ENCODE measurements at regions not wholly inside any gene's neighbourhood (a gene's known extent, or its start where the extent isn't known, plus 50 kb on each side); places are given as distances from the start of the nearest gene placed in this dataset.

GRCh38 chr12:125311050-125311449 lies 245.8 kb downstream of the AACS start:
- H3K9me3 Mint-ChIP-seq = no peaks in the 10 kb centered on the region; a peak in 1 of 5 replicates
- Histone ChIP-seq H4K5ac (ENCODE audit: insufficient read length, low read depth, low read length) (no peak overlapping the region), H3K4ac (ENCODE audit: low read depth, low read length) (no peak overlapping the region), H3K23me2 (ENCODE audit: insufficient read length, low read depth, low read length, poor library complexity, severe bottlenecking) (no peaks in the 10 kb centered on the region), H2BK15ac (ENCODE audit: low read depth, low read length) (no peak overlapping the region), H3K14ac (ENCODE audit: insufficient read depth, low read length) (no peak overlapping the region), H3K27ac (ENCODE audit: insufficient read length, low read depth, low read length) (no peak overlapping the region), H3K18ac (ENCODE audit: insufficient read length, low read depth, low read length) (no peak overlapping the region), H3K79me2 (ENCODE audit: insufficient read depth, low read length) (peaks cover 2% of the 10 kb centered on the region; the same call in 1 of the 2 replicates), H3K27me3 (ENCODE audit: insufficient read depth, low read length) (no peaks in the 10 kb centered on the region), H3K4me1 (ENCODE audit: insufficient read depth, low read length) (peaks cover 5% of the 10 kb centered on the region; the same call in 1 of the 2 replicates), H4K8ac (replicated peaks; ENCODE audit: insufficient read length, low read depth, low read length) (no peak overlapping the region), H2BK20ac (ENCODE audit: low read depth, low read length, poor library complexity, severe bottlenecking) (no peak overlapping the region), H2BK12ac (ENCODE audit: insufficient read length, low read depth, low read length) (no peak overlapping the region), H3K79me1 (ENCODE audit: insufficient read depth, low read depth, low read length, poor library complexity, severe bottlenecking) (no peaks in the 10 kb centered on the region), H2BK5ac (ENCODE audit: insufficient read length, low read length) (no peak overlapping the region), H2AK5ac (ENCODE audit: insufficient read length, low read length) (no peak overlapping the region), H3K9me3 (ENCODE audit: control insufficient read depth, low read depth, low read length) (no peaks in the 10 kb centered on the region), H3T11ph (ENCODE audit: low read length) (no peak overlapping the region), H2BK120ac (ENCODE audit: low read depth, low read length, poor library complexity, severe bottlenecking) (no peak overlapping the region), H3K9ac (ENCODE audit: extremely low read depth, insufficient read length, low read length) (no peak overlapping the region), H4K91ac (ENCODE audit: insufficient read length, low read depth, low read length) (no peak overlapping the region), H3K56ac (ENCODE audit: insufficient read length, low read depth, low read length) (no peak overlapping the region), H2AFZ (ENCODE audit: low read length) (no peak overlapping the region), H4K20me1 (ENCODE audit: control insufficient read depth, insufficient read depth, insufficient read length) (no peaks in the 10 kb centered on the region), H3K23ac (ENCODE audit: insufficient read length, low read depth, low read length) (no peak overlapping the region), H3K4me2 (ENCODE audit: insufficient read depth, insufficient read length, low read length) (no peak overlapping the region)
- H3K4me3 Mint-ChIP-seq = no peak overlapping the region
- H3K27ac Mint-ChIP-seq = no peak overlapping the region
- WGBS (ENCODE audit: extremely low coverage, insufficient read length, low lambda C conversion rate) = no CpG with 5 or more reads among the region's 7 CpGs
- peaks cover 34% of the 10 kb centered on the region for H3K27me3 Mint-ChIP-seq (ENCODE audit: low read depth)
- TF ChIP-seq, protein P1, sequence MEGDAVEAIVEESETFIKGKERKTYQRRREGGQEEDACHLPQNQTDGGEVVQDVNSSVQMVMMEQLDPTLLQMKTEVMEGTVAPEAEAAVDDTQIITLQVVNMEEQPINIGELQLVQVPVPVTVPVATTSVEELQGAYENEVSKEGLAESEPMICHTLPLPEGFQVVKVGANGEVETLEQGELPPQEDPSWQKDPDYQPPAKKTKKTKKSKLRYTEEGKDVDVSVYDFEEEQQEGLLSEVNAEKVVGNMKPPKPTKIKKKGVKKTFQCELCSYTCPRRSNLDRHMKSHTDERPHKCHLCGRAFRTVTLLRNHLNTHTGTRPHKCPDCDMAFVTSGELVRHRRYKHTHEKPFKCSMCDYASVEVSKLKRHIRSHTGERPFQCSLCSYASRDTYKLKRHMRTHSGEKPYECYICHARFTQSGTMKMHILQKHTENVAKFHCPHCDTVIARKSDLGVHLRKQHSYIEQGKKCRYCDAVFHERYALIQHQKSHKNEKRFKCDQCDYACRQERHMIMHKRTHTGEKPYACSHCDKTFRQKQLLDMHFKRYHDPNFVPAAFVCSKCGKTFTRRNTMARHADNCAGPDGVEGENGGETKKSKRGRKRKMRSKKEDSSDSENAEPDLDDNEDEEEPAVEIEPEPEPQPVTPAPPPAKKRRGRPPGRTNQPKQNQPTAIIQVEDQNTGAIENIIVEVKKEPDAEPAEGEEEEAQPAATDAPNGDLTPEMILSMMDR (conservative IDR thresholded peaks at IDR 0.05) = no peak
- H3K36me3 Mint-ChIP-seq (ENCODE audit: insufficient read depth in 1 of 3, low read depth in 3 of 3) = no peaks in the 10 kb centered on the region; a peak in 1 of 7 replicates
- H3K4me1 Mint-ChIP-seq = peaks cover 14 to 20% of the 10 kb centered on the region in 2 experiments
- no peak for DNase-seq

Measured in H9 (cell line).